ENCODE measurements at regions not wholly inside any gene's neighbourhood (a gene's known extent, or its start where the extent isn't known, plus 50 kb on each side); places are given as distances from the start of the nearest gene placed in this dataset.

GRCh38 chr21:17981060-17981740 lies 162.0 kb upstream of the C21orf91 start:
- Histone ChIP-seq H3K27me3 (replicated peaks in 1 of 4; ENCODE audit: control insufficient read depth in 3 of 4, extremely low read depth in 1 of 4, insufficient read depth in 3 of 4, low read length in 3 of 4) (no peaks in the 10 kb centered on the region), H2AK5ac (ENCODE audit: low read depth, low read length) (no peak overlapping the region), H3K9me3 (ENCODE audit: insufficient read depth in 2 of 2, low read depth in 1 of 2, low read length in 1 of 2) (peaks cover 0 to 7% of the 10 kb centered on the region in 2 experiments; a peak in 1 of 4 replicates), H3K36me3 (ENCODE audit: control insufficient read depth in 2 of 4, insufficient read depth in 4 of 4, low read length in 3 of 4) (no peaks in the 10 kb centered on the region), H4K5ac (ENCODE audit: insufficient read length, low read depth, low read length) (no peak overlapping the region), H3K9ac (replicated peaks in 1 of 4; ENCODE audit: extremely low read depth in 1 of 4, low read depth in 3 of 4, low read length in 3 of 4) (no peak overlapping the region), H4K8ac (ENCODE audit: extremely low read depth, insufficient read depth, low read length) (no peak overlapping the region), H2BK5ac (ENCODE audit: low read depth, low read length) (no peak overlapping the region), H3K4ac (replicated peaks; ENCODE audit: insufficient read length, low read depth, low read length) (no peak overlapping the region), H2BK12ac (ENCODE audit: low read depth, low read length) (no peak overlapping the region), H4K91ac (replicated peaks; ENCODE audit: insufficient read length, low read length) (no peak overlapping the region), H2BK20ac (ENCODE audit: low read length) (no peak overlapping the region), H3K4me2 (ENCODE audit: insufficient read depth in 1 of 2, low read depth in 2 of 2, low read length in 2 of 2) (no peak overlapping the region), H2BK15ac (ENCODE audit: low read length) (no peak overlapping the region), H2AFZ (ENCODE audit: low read length) (no peak overlapping the region), H3K27ac (ENCODE audit: low read depth, low read length) (no peak overlapping the region), H3K23me2 (ENCODE audit: low read depth, low read length) (no peaks in the 10 kb centered on the region), H3K4me3 (ENCODE audit: extremely low read depth in 1 of 4, insufficient read depth in 2 of 4, low read depth in 3 of 4, low read length in 4 of 4) (no peak overlapping the region), H3K18ac (ENCODE audit: extremely low read depth, low read length) (no peak overlapping the region), H3K56ac (replicated peaks; ENCODE audit: insufficient read length, low read depth, low read length) (no peak overlapping the region), H3K4me1 (replicated peaks in 1 of 4; ENCODE audit: control insufficient read depth in 3 of 4, insufficient read depth in 4 of 4, low read length in 3 of 4) (no peaks in the 10 kb centered on the region), H3K14ac (ENCODE audit: insufficient read length) (no peak overlapping the region), H3K79me2 (ENCODE audit: control insufficient read depth in 1 of 2, insufficient read depth in 2 of 2, low read length in 2 of 2) (no peaks in the 10 kb centered on the region), H3K79me1 (ENCODE audit: low read depth, low read length) (no peaks in the 10 kb centered on the region), H4K20me1 (replicated peaks in 1 of 2; ENCODE audit: control insufficient read depth in 1 of 2, insufficient read depth in 2 of 2, low read length in 2 of 2) (no peaks in the 10 kb centered on the region), H3K23ac (ENCODE audit: insufficient read length) (no peak overlapping the region), H2BK120ac (replicated peaks; ENCODE audit: low read depth, low read length) (no peak overlapping the region)
- ChIA-PET POLR2A (ENCODE audit: partially characterized antibody) (interaction anchor here (0.6 kb wide), 1 partner anchor 467 kb away, joined by 3 read pairs; no protein-coding TSS in a partner anchor), CTCF (ENCODE audit: partially characterized antibody) (interaction anchor here (0.9 to 1.4 kb wide), 2 partner anchors 55 to 60 kb away, joined by 3 read pairs; no protein-coding TSS in a partner anchor)
- TF ChIP-seq POU5F1 (IDR thresholded peaks at IDR 0.05; ENCODE audit: low read depth, low read length) (no peak), SRF (IDR thresholded peaks at IDR 0.05; ENCODE audit: low read depth, low read length) (no peak), HDAC2 (IDR thresholded peaks at IDR 0.05; ENCODE audit: borderline replicate concordance in 1 of 2, low read depth in 2 of 2, low read length in 2 of 2) (no peak), RFX5 (IDR thresholded peaks at IDR 0.05; ENCODE audit: borderline replicate concordance, low read depth, low read length) (no peak), BRCA1 (IDR thresholded peaks at IDR 0.05; ENCODE audit: low read depth, low read length) (no peak), MAX (IDR thresholded peaks at IDR 0.05) (no peak), TCF12 (IDR thresholded peaks at IDR 0.05; ENCODE audit: low read depth, low read length) (no peak)
- FAIRE-seq, result no peak
- WGBS, 2 experiments (ENCODE audit: extremely low coverage in 1 of 2, insufficient coverage in 1 of 2, insufficient read length in 1 of 2, insufficient replicate concordance in 2 of 2, low coverage in 1 of 2, low lambda C conversion rate in 2 of 2, missing lambda C conversion rate in 1 of 2), result 83% methylated on average over 4 of the region's 4 CpGs; no CpG with 5 or more reads in 1 of the 2 experiments
- DNase-seq (ENCODE audit: low read depth in 1 of 2, low spot score in 2 of 2), result no peak
